MM.1S (cell line): ENCODE measurements at regions not wholly inside any gene's neighbourhood (a gene's known extent, or its start where the extent isn't known, plus 50 kb on each side); places are given as distances from the start of the nearest gene placed in this dataset.

Experiments
- DNase-seq: peaks from one replicate; pipeline ENCODE4 v3.0.0-alpha.2; 2015
- H2AFZ ChIP-seq: fragments of 300-600 bp; sonication (generic); 2 replicates; pipeline ENCODE4 v1.6.0; 2016; ENCODE audit warnings: antibody characterized with exemption, low read length
- H3F3A ChIP-seq: fragments of 300-600 bp; sonication (generic); 2 replicates; pipeline ENCODE4 v1.6.1; 2016; ENCODE audit warnings: mild to moderate bottlenecking, antibody characterized with exemption, low read length, moderate library complexity, mixed read lengths; ENCODE audit not compliant: insufficient read depth
- H3K27ac ChIP-seq: fragments of 300-600 bp; sonication (generic); 2 replicates; pipeline ENCODE4 v1.5.1; 2016; ENCODE audit warnings: mild to moderate bottlenecking, low read length
- H3K27me3 ChIP-seq: fragments of 300-600 bp; sonication (generic); replicated peaks from 2 replicates; pipeline ENCODE4 v1.6.0; 2016; ENCODE audit warnings: low read length; ENCODE audit not compliant: insufficient read depth
- H3K36me3 ChIP-seq: fragments of 300-600 bp; sonication (generic); replicated peaks from 2 replicates; pipeline ENCODE4 v1.6.1; 2016; ENCODE audit warnings: mild to moderate bottlenecking, low read length, mixed read lengths; ENCODE audit not compliant: insufficient read depth
- H3K4me1 ChIP-seq: fragments of 300-600 bp; sonication (generic); 2 replicates; pipeline ENCODE4 v1.6.1; 2016; ENCODE audit warnings: low read length, mixed read lengths
- H3K4me2 ChIP-seq: fragments of 300-600 bp; sonication (generic); 2 replicates; pipeline ENCODE4 v1.6.0; 2016; ENCODE audit warnings: low read depth, low read length
- H3K4me3 ChIP-seq: fragments of 300-600 bp; sonication (generic); 2 replicates; pipeline ENCODE4 v1.5.1; 2016; ENCODE audit warnings: low read length, mixed read lengths
- H3K79me2 ChIP-seq: fragments of 300-600 bp; sonication (generic); 2 replicates; pipeline ENCODE4 v1.6.1; 2016; ENCODE audit warnings: mixed run types, low read length, mixed read lengths
- H3K9ac ChIP-seq: fragments of 300-600 bp; sonication (generic); 2 replicates; pipeline ENCODE4 v1.6.1; 2016; ENCODE audit warnings: low read length, mixed read lengths
- H3K9me2 ChIP-seq: fragments of 300-600 bp; sonication (generic); replicated peaks from 2 replicates; pipeline ENCODE4 v1.6.1; 2016; ENCODE audit warnings: mild to moderate bottlenecking, low read length, mixed read lengths; ENCODE audit not compliant: insufficient read depth
- H3K9me3 ChIP-seq: fragments of 300-600 bp; sonication (generic); replicated peaks from 2 replicates; pipeline ENCODE4 v1.6.1; 2016; ENCODE audit warnings: mild to moderate bottlenecking, low read length, mixed read lengths; ENCODE audit not compliant: insufficient read depth
- H4K20me1 ChIP-seq: fragments of 300-600 bp; sonication (generic); 2 replicates; pipeline ENCODE4 v1.6.1; 2016; ENCODE audit warnings: mild to moderate bottlenecking, low read length, moderate library complexity, mixed read lengths; ENCODE audit not compliant: insufficient read depth
- CTCF ChIP-seq: fragments of 300-600 bp; sonication (generic); IDR thresholded peaks from 2 replicates; pipeline ENCODE4 v1.5.1; 2016; ENCODE audit warnings: antibody characterized with exemption, low read length, mixed read lengths
- EZH2 ChIP-seq: fragments of 300-600 bp; sonication (generic); optimal IDR thresholded peaks from 2 replicates; pipeline ENCODE3; 2017; ENCODE audit warnings: low read depth, mild to moderate bottlenecking, antibody characterized with exemption, low read length, mixed read lengths
- EZH2phosphoT487 ChIP-seq: fragments of 300-600 bp; sonication (generic); IDR thresholded peaks from 2 replicates; pipeline ENCODE4 v1.6.1; 2018; ENCODE audit warnings: antibody characterized with exemption, low read length

- DNase-seq: no peak
- Histone ChIP-seq H3K9me2 (no peaks in the 10 kb centered on the region), H3K9ac (no peak overlapping the region), H3K4me2 (no peak overlapping the region), H4K20me1 (no peaks in the 10 kb centered on the region), H3K27ac (no peak overlapping the region), H3K4me1 (no peaks in the 10 kb centered on the region), H3K79me2 (no peaks in the 10 kb centered on the region), H2AFZ (no peak overlapping the region), H3K4me3 (no peak overlapping the region), H3F3A (no peaks in the 10 kb centered on the region), H3K9me3 (no peaks in the 10 kb centered on the region), H3K27me3 (peaks cover 5% of the 10 kb centered on the region; the same call in 1 of the 2 replicates), H3K36me3 (no peaks in the 10 kb centered on the region)
- no peak for TF ChIP-seq CTCF
- TF ChIP-seq EZH2: no peak
- no peak for TF ChIP-seq EZH2phosphoT487
Observed at GRCh38 chr10:128483216-128483615, 357.0 kb upstream of the MKI67 start.

- no peak for TF ChIP-seq EZH2phosphoT487
- no peak for TF ChIP-seq CTCF
- no peak for TF ChIP-seq EZH2
- Histone ChIP-seq H3K79me2 (no peaks in the 10 kb centered on the region), H3K9me3 (no peaks in the 10 kb centered on the region)
Observed at GRCh38 chr10:128484041-128484440, 357.8 kb upstream of the MKI67 start.

GRCh38 chr10:128485701-128486235, 359.5 kb upstream of the MKI67 start:
- DNase-seq: no peak
- TF ChIP-seq CTCF: no peak
- no peak for TF ChIP-seq EZH2phosphoT487
- no peak for TF ChIP-seq EZH2
- no peaks in the 10 kb centered on the region for H3F3A ChIP-seq
- no peak overlapping the region for H3K9ac ChIP-seq
- H3K4me3 ChIP-seq: no peak overlapping the region
- H3K9me3 ChIP-seq: no peaks in the 10 kb centered on the region
- H4K20me1 ChIP-seq: no peaks in the 10 kb centered on the region
- no peaks in the 10 kb centered on the region for H3K4me1 ChIP-seq
- H3K4me2 ChIP-seq: no peak overlapping the region
- H3K79me2 ChIP-seq: no peaks in the 10 kb centered on the region
- H3K27me3 ChIP-seq: peaks cover 4% of the 10 kb centered on the region; the same call in 1 of the 2 replicates
- no peak overlapping the region for H3K27ac ChIP-seq
- no peak overlapping the region for H2AFZ ChIP-seq
- no peaks in the 10 kb centered on the region for H3K36me3 ChIP-seq
- no peaks in the 10 kb centered on the region for H3K9me2 ChIP-seq

More at GRCh38 chr10:128484041-128484440, 357.8 kb upstream of the MKI67 start:
- Histone ChIP-seq H3K36me3 (no peaks in the 10 kb centered on the region), H3F3A (no peaks in the 10 kb centered on the region), H2AFZ (no peak overlapping the region), H3K27ac (no peak overlapping the region), H3K9me2 (no peaks in the 10 kb centered on the region), H3K4me2 (no peak overlapping the region), H3K4me3 (no peak overlapping the region), H4K20me1 (no peaks in the 10 kb centered on the region), H3K9ac (no peak overlapping the region), H3K27me3 (peaks cover 5% of the 10 kb centered on the region; the same call in 1 of the 2 replicates), H3K4me1 (no peaks in the 10 kb centered on the region)
- no peak for DNase-seq
